BE2C (cell line): ENCODE measurements at regions not wholly inside any gene's neighbourhood (a gene's known extent, or its start where the extent isn't known, plus 50 kb on each side); places are given as distances from the start of the nearest gene placed in this dataset.

Source experiments
- DNase-seq: peaks from one replicate; pipeline ENCODE4 v3.0.0-alpha.2; 2020
- H3K27me3 ChIP-seq: fragments of 250-450 bp; sonication (Bioruptor Pico); 2 replicates; pipeline ENCODE4 v1.5.1; 2020; ENCODE audit warnings: mild to moderate bottlenecking
- H3K36me3 ChIP-seq: fragments of 250-450 bp; sonication (Bioruptor Pico); 2 replicates; pipeline ENCODE4 v1.5.1; 2020; ENCODE audit warnings: mild to moderate bottlenecking
- H3K4me1 ChIP-seq: fragments of 250-450 bp; sonication (Bioruptor Pico); 2 replicates; pipeline ENCODE4 v1.5.1; 2020
- H3K4me3 ChIP-seq: 2 replicates; pipeline ENCODE4 v1.5.1; 2011; ENCODE audit warnings: low read depth, low read length
- H3K9me3 ChIP-seq: fragments of 250-450 bp; sonication (Bioruptor Pico); 2 replicates; pipeline ENCODE4 v1.5.1; 2020
- CTCF ChIP-seq: IDR thresholded peaks from 2 replicates; pipeline ENCODE4 v1.5.1; 2012; ENCODE audit warnings: mild to moderate bottlenecking, low read depth, low read length

GRCh38 chrX:45309801-45310200 lies 109.1 kb upstream of the DIPK2B start:
- no peak overlapping the region for H3K4me3 ChIP-seq
- no peak for DNase-seq
- no peaks in the 10 kb centered on the region for H3K4me1 ChIP-seq
- H3K27me3 ChIP-seq: no peaks in the 10 kb centered on the region
- no peaks in the 10 kb centered on the region for H3K36me3 ChIP-seq
- TF ChIP-seq CTCF: no peak
- no peaks in the 10 kb centered on the region for H3K9me3 ChIP-seq

- H3K9me3 ChIP-seq: no peaks in the 10 kb centered on the region
- H3K4me1 ChIP-seq: no peaks in the 10 kb centered on the region
- TF ChIP-seq CTCF: no peak
- H3K27me3 ChIP-seq: no peaks in the 10 kb centered on the region
- DNase-seq: no peak
- H3K36me3 ChIP-seq: no peaks in the 10 kb centered on the region
- H3K4me3 ChIP-seq: no peak overlapping the region
Measured at GRCh38 chrX:45309096-45309495, 108.4 kb upstream of the DIPK2B start.

DNA sequence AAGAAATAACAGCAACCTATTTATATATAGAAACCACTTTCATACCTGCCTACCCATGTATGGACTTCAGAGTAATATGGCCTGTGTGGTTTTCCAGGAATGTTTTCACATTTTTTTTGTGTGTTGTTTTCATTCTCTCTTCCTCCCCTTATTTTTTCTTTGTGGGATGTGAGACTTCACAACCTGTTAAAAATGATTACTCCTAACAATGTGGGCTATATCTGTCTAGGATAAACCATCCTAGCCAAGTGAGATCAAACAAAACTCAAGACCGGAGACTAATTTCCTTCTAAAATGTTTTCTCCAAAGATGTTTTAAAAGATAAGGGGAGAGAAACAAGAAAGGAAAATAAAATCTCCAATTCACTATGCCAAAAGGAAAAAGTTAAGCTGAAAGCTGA lies 106.1 kb upstream of the DIPK2B start:
- DNase-seq: no peak
- H3K4me1 ChIP-seq: no peaks in the 10 kb centered on the region
- H3K36me3 ChIP-seq: no peaks in the 10 kb centered on the region
- no peaks in the 10 kb centered on the region for H3K9me3 ChIP-seq
- no peak overlapping the region for H3K4me3 ChIP-seq
- no peak for TF ChIP-seq CTCF
- no peaks in the 10 kb centered on the region for H3K27me3 ChIP-seq

DNA sequence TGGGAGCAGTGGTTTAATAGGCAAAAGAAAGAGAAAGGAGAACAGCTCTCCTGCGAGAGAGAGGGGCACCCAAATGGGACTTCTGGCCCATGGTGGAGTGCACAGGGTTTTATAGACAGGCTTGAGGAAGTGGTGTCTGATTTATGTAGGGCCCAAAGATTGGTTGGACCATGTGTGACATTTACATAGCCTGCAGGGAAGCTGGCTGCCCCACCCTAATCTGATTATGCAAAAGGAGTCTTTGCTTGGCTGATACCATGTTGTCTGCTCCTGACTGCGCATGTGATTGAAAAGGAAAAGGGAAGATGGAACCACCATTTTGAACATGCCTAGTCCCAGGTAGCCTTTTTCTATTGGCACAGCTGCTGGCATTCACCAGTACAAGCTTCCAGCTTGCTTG lies 100.0 kb upstream of the DIPK2B start:
- no peaks in the 10 kb centered on the region for H3K27me3 ChIP-seq
- no peaks in the 10 kb centered on the region for H3K36me3 ChIP-seq
- H3K4me3 ChIP-seq: no peak overlapping the region
- TF ChIP-seq CTCF: no peak
- H3K4me1 ChIP-seq: no peaks in the 10 kb centered on the region
- peak; percentile 4 for DNase-seq
- no peaks in the 10 kb centered on the region for H3K9me3 ChIP-seq

DNA sequence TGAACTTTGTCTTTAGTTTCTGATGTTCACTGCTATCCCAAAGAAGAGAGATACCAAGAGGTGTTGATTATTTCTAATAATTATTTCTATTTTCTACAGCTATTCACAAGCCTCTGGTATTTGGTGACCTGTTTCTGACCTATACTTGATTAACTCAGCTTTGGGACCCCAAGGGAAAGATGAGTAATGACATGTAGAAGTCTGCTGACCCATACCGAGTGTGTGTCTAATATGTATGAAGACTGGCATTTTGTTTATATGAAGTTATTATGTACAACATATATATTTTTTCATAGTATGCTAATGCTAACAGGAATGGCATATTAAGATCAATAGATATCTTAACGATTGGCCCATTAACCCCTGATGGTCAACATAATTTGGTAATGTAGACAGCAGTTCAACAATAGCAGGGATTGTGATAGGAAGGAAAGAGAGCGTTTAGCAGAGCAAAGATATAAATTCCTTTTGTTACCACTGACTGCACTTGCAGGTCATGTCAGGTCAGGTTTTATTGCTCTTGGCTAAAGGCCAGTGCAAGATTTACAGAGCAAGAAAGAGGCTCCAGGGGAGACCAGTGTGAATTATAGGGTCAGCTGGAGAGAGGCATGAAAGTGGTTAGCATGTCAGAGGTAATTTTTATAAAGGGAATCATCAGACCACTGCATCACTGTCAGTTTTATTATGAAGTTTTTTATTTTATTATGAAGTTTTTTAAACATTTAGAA lies 94.7 kb upstream of the DIPK2B start:
- TF ChIP-seq CTCF: no peak
- H3K4me3 ChIP-seq: no peak overlapping the region
- DNase-seq: peak; percentile 7
- H3K36me3 ChIP-seq: no peaks in the 10 kb centered on the region
- H3K9me3 ChIP-seq: no peaks in the 10 kb centered on the region
- H3K4me1 ChIP-seq: no peaks in the 10 kb centered on the region
- no peaks in the 10 kb centered on the region for H3K27me3 ChIP-seq

DNA sequence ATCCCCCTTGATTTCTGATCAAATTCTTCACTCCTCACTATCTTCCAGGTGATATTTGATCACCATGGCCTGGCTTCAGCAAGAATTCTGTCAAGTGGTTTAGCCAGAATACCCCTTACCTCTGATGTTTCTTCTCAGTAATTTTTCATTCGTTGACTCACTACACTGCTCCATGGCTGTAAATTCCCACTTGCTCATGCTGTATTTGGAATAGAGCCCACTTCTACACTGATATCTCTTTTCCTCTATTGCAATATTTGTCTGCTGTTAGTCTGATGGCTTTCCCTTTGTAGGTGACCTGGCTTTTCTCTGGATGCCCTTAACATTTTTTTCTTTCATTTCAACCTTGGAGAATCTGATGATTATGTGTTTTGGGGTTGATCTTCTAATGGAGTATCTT lies 73.9 kb upstream of the DIPK2B start:
- no peaks in the 10 kb centered on the region for H3K36me3 ChIP-seq
- H3K4me3 ChIP-seq: no peak overlapping the region
- no peaks in the 10 kb centered on the region for H3K4me1 ChIP-seq
- no peaks in the 10 kb centered on the region for H3K27me3 ChIP-seq
- no peak for TF ChIP-seq CTCF
- H3K9me3 ChIP-seq: no peaks in the 10 kb centered on the region
- no peak for DNase-seq
